ENCODE measurements at regions not wholly inside any gene's neighbourhood (a gene's known extent, or its start where the extent isn't known, plus 50 kb on each side); places are given as distances from the start of the nearest gene placed in this dataset.

GRCh38 chr1:59061876-59062275 is 235.0 kb upstream of the FGGY start:
- no peak for TF ChIP-seq CTCF (IDR thresholded peaks at IDR 0.05)

- no peak for TF ChIP-seq CTCF (IDR thresholded peaks at IDR 0.05)
Measured at GRCh38 chr1:59062743-59063142, 234.2 kb upstream of the FGGY start.

- no peak for TF ChIP-seq CTCF (IDR thresholded peaks at IDR 0.05)
Measured at GRCh38 chr1:59063501-59063900, 233.4 kb upstream of the FGGY start.

- no peak for TF ChIP-seq CTCF (IDR thresholded peaks at IDR 0.05)
Measured at GRCh38 chr1:59064592-59064991, 232.3 kb upstream of the FGGY start.

GRCh38 chr1:59066236-59066635 is 230.7 kb upstream of the FGGY start:
- no peak for TF ChIP-seq CTCF (IDR thresholded peaks at IDR 0.05)

GRCh38 chr1:59070610-59071009 is 226.3 kb upstream of the FGGY start:
- TF ChIP-seq CTCF (IDR thresholded peaks at IDR 0.05) = no peak

GRCh38 chr1:59071289-59071688 is 225.6 kb upstream of the FGGY start:
- no peak for TF ChIP-seq CTCF (IDR thresholded peaks at IDR 0.05)

GRCh38 chr1:59071876-59072582 is 224.9 kb upstream of the FGGY start:
- TF ChIP-seq CTCF (IDR thresholded peaks at IDR 0.05) = no peak
